ENCODE measurements at regions not wholly inside any gene's neighbourhood (a gene's known extent, or its start where the extent isn't known, plus 50 kb on each side); places are given as distances from the start of the nearest gene placed in this dataset.

DNA sequence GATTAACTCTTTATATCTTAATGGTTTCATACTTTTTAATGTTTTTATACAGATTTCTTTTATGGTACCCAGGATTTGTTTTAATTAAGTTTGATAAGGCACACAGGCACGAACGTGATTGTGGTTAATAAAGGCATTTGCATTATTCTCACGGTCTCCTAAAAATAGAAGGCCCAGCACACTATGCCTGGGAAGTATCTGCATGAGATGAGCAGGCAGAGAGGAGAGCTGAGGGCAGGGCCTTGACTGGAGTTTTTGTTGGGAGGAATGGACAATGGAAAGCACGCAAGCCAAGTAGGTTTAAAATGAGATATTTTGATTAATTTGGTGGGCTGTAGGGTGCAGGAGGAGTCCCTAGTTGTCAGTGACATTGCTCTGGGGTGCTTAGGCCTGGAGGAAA is 1714.3 kb upstream of the PCDH7 start:
- Histone ChIP-seq H3K9me3 (ENCODE audit: low read depth, low read length) (peaks cover 3% of the 10 kb centered on the region), H3K36me3 (ENCODE audit: insufficient read depth, low read length) (no peaks in the 10 kb centered on the region), H3K4me3 (ENCODE audit: insufficient read depth, low read length) (no peak overlapping the region), H4K20me1 (ENCODE audit: insufficient read depth, low read length) (no peaks in the 10 kb centered on the region), H3K79me2 (ENCODE audit: insufficient read depth, low read length) (no peaks in the 10 kb centered on the region), H3K27ac (ENCODE audit: low read depth, low read length) (no peak overlapping the region), H3K4me2 (ENCODE audit: insufficient read depth, low read length) (no peak overlapping the region), H2AFZ (ENCODE audit: low read length) (no peak overlapping the region), H3K4me1 (ENCODE audit: insufficient read depth, low read length) (no peaks in the 10 kb centered on the region), H3K27me3 (ENCODE audit: insufficient read depth, low read length) (no peaks in the 10 kb centered on the region)
- TF ChIP-seq, protein P1, sequence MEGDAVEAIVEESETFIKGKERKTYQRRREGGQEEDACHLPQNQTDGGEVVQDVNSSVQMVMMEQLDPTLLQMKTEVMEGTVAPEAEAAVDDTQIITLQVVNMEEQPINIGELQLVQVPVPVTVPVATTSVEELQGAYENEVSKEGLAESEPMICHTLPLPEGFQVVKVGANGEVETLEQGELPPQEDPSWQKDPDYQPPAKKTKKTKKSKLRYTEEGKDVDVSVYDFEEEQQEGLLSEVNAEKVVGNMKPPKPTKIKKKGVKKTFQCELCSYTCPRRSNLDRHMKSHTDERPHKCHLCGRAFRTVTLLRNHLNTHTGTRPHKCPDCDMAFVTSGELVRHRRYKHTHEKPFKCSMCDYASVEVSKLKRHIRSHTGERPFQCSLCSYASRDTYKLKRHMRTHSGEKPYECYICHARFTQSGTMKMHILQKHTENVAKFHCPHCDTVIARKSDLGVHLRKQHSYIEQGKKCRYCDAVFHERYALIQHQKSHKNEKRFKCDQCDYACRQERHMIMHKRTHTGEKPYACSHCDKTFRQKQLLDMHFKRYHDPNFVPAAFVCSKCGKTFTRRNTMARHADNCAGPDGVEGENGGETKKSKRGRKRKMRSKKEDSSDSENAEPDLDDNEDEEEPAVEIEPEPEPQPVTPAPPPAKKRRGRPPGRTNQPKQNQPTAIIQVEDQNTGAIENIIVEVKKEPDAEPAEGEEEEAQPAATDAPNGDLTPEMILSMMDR (IDR thresholded peaks at IDR 0.05; ENCODE audit: extremely low read depth, low read depth, low read length) = no peak
- no peak for DNase-seq (ENCODE audit: insufficient read length, low spot score, missing footprints)

DNA sequence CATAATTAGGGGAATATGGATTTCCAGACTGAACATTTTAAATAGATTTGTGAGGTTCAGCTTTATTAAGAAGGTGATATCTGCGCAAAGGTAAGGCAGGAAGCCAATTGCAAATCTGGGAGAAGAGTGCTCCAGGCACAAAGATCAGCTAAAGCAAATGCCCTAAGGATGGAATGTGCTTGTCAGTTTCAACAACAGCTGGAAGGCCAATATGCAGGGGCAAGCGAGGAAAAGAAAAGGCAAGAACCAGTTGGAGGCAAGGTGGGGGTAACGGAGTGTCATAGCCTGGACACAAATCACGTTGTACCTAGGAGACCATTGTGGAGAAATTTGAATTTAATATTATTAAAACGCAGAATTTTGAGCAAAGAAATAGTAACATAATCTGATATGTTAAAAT is 1710.3 kb upstream of the PCDH7 start:
- H3K27me3 ChIP-seq (ENCODE audit: insufficient read depth, low read length) = no peaks in the 10 kb centered on the region
- no peak overlapping the region for H3K4me2 ChIP-seq (ENCODE audit: insufficient read depth, low read length)
- H4K20me1 ChIP-seq (ENCODE audit: insufficient read depth, low read length) = no peaks in the 10 kb centered on the region
- H3K4me3 ChIP-seq (ENCODE audit: insufficient read depth, low read length) = no peak overlapping the region
- H3K27ac ChIP-seq (ENCODE audit: low read depth, low read length) = no peak overlapping the region
- no peaks in the 10 kb centered on the region for H3K4me1 ChIP-seq (ENCODE audit: insufficient read depth, low read length)
- no peak for DNase-seq (ENCODE audit: insufficient read length, low spot score, missing footprints)
- no peaks in the 10 kb centered on the region for H3K79me2 ChIP-seq (ENCODE audit: insufficient read depth, low read length)
- no peak overlapping the region for H2AFZ ChIP-seq (ENCODE audit: low read length)
- TF ChIP-seq, protein P1 (IDR thresholded peaks at IDR 0.05; ENCODE audit: extremely low read depth, low read depth, low read length) = no peak
- H3K36me3 ChIP-seq (ENCODE audit: insufficient read depth, low read length) = no peaks in the 10 kb centered on the region
- H3K9me3 ChIP-seq (ENCODE audit: low read depth, low read length) = peaks cover 3% of the 10 kb centered on the region

DNA sequence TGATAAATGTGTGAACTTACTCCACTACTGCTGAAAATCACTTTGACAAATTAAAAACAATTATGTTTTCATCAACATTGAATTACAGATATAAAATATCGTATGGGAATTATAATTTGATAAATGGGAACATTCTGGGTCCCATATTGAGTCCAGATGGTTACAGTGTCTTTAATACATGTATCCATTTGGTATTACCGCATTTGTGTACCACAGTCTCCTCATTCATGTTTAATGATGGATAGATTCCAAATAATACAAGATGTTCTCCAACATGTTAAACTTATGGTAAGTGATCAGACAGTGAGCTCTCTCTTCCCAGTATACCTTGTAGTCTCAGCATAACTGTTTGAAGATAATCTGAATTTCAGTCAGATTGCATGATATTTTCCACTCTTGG is 1706.8 kb upstream of the PCDH7 start:
- Histone ChIP-seq H2AFZ (ENCODE audit: low read length) (no peak overlapping the region), H3K4me3 (ENCODE audit: insufficient read depth, low read length) (no peak overlapping the region), H3K27ac (ENCODE audit: low read depth, low read length) (no peak overlapping the region), H3K4me1 (ENCODE audit: insufficient read depth, low read length) (no peaks in the 10 kb centered on the region), H3K4me2 (ENCODE audit: insufficient read depth, low read length) (no peak overlapping the region), H4K20me1 (ENCODE audit: insufficient read depth, low read length) (no peaks in the 10 kb centered on the region), H3K9me3 (ENCODE audit: low read depth, low read length) (no peaks in the 10 kb centered on the region), H3K79me2 (ENCODE audit: insufficient read depth, low read length) (no peaks in the 10 kb centered on the region), H3K27me3 (ENCODE audit: insufficient read depth, low read length) (no peaks in the 10 kb centered on the region), H3K36me3 (ENCODE audit: insufficient read depth, low read length) (no peaks in the 10 kb centered on the region)
- TF ChIP-seq, protein P1 (IDR thresholded peaks at IDR 0.05; ENCODE audit: extremely low read depth, low read depth, low read length) = no peak
- DNase-seq (ENCODE audit: insufficient read length, low spot score, missing footprints) = no peak

DNA sequence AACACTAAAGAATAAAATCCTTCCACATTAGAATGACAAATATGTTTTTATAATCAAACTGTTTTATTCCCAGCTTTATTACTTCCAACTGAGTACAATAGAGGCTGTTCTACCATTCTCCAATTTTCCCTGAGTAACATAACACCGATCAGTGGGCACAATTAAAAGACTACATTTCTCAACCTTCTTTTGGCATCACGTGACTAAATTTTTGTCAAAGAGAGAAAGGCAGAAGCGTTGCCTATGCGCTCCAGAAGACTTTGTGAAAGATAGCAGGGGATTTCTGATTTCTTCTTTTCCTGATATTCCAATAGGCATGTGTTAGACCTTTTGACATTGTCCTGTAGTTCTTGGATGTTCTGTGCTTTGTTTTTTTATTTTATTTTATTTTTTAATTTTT is 1705.6 kb upstream of the PCDH7 start:
- no peak overlapping the region for H3K4me2 ChIP-seq (ENCODE audit: insufficient read depth, low read length)
- no peaks in the 10 kb centered on the region for H3K27me3 ChIP-seq (ENCODE audit: insufficient read depth, low read length)
- no peaks in the 10 kb centered on the region for H3K79me2 ChIP-seq (ENCODE audit: insufficient read depth, low read length)
- no peaks in the 10 kb centered on the region for H3K9me3 ChIP-seq (ENCODE audit: low read depth, low read length)
- no peak overlapping the region for H3K27ac ChIP-seq (ENCODE audit: low read depth, low read length)
- no peak for DNase-seq (ENCODE audit: insufficient read length, low spot score, missing footprints)
- no peak overlapping the region for H3K4me3 ChIP-seq (ENCODE audit: insufficient read depth, low read length)
- H3K36me3 ChIP-seq (ENCODE audit: insufficient read depth, low read length) = no peaks in the 10 kb centered on the region
- H3K4me1 ChIP-seq (ENCODE audit: insufficient read depth, low read length) = no peaks in the 10 kb centered on the region
- no peaks in the 10 kb centered on the region for H4K20me1 ChIP-seq (ENCODE audit: insufficient read depth, low read length)
- no peak overlapping the region for H2AFZ ChIP-seq (ENCODE audit: low read length)
- TF ChIP-seq, protein P1 (IDR thresholded peaks at IDR 0.05; ENCODE audit: extremely low read depth, low read depth, low read length) = no peak
